Endothelial cell (in vitro differentiated cells): ENCODE measurements at regions not wholly inside any gene's neighbourhood (a gene's known extent, or its start where the extent isn't known, plus 50 kb on each side); places are given as distances from the start of the nearest gene placed in this dataset.

ENCODE experiments used
- DNase-seq: peaks from one replicate; pipeline ENCODE4 v3.0.0; 2021; ENCODE audit warnings: low spot score
- H3K27ac Mint-ChIP-seq: one replicate; pipeline ENCODE4 v1.8.0; 2021; ENCODE audit warnings: mixed read lengths, inconsistent platforms; ENCODE audit not compliant: unreplicated experiment
- H3K27me3 Mint-ChIP-seq: one replicate; pipeline ENCODE4 v1.8.0; 2021; ENCODE audit warnings: mild to moderate bottlenecking, moderate library complexity, mixed read lengths, inconsistent platforms; ENCODE audit not compliant: unreplicated experiment
- H3K36me3 Mint-ChIP-seq: one replicate; pipeline ENCODE4 v1.8.0; 2021; ENCODE audit warnings: mild to moderate bottlenecking, low read depth, mixed read lengths, inconsistent platforms; ENCODE audit not compliant: unreplicated experiment
- H3K4me1 Mint-ChIP-seq: one replicate; pipeline ENCODE4 v1.8.0; 2021; ENCODE audit warnings: mild to moderate bottlenecking, mixed read lengths, inconsistent platforms; ENCODE audit not compliant: unreplicated experiment
- H3K4me3 Mint-ChIP-seq: one replicate; pipeline ENCODE4 v1.8.0; 2021; ENCODE audit warnings: mild to moderate bottlenecking, mixed read lengths, inconsistent platforms; ENCODE audit not compliant: unreplicated experiment
- H3K9me3 Mint-ChIP-seq: one replicate; pipeline ENCODE4 v1.8.0; 2021; ENCODE audit warnings: mixed read lengths, inconsistent platforms; ENCODE audit not compliant: unreplicated experiment
- TF ChIP-seq, protein P1 (sequence below): fragments of 200-600 bp; sonication (generic); IDR thresholded peaks from one replicate; pipeline ENCODE4 v1.5.0; 2021; ENCODE audit warnings: antibody characterized with exemption; ENCODE audit not compliant: unreplicated experiment

DNA sequence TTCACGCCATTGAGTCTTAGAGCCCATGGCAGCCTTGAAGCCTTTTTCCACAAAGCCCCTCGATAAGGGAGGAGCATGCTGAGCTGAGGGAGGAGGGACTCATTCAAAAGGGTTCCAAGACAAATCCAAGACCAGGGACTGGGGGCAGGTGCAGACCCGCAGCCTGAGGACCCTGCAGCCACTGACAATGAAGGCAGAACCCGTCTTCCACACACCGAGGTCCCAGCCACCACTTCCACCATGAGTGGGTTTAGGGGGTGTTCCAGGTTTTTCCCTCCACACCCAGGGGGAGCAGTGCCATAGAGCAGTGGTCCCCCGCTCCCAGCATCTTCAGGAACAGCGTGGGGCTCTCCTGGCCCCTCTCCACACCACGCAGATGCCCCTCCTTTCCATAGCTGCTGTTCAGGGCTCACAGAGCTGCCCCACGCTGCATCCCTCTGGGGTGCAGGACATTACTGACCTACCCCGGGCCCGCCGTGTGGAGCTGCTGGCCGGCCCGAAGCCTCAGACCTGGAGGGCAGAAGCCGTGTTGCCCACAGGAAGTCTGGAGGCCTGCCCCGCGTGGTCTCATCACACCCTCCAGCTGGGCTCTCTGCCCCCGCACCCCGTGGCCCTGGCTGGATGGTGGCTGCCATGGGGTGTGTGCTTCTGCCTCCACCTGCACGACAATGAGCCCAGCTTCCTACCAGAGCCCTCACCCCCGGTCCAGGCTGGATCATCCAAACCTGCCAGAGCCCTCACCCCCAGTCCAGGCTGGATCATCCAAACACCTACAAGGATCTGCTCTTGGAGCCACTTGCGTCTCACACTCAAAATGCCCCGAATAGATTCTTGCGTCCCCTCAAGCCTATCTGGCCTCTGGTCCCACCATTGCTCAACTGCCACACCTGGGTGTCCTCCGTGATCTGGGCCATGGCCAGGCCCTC, 220.0 kb upstream of the TCERG1L start:
- no peak for DNase-seq
- Mint-ChIP-seq H3K27me3 (peaks cover 7% of the 10 kb centered on the region), H3K36me3 (peaks cover 4% of the 10 kb centered on the region), H3K9me3 (peaks cover 36% of the 10 kb centered on the region), H3K4me1 (no peaks in the 10 kb centered on the region), H3K27ac (no peak overlapping the region), H3K4me3 (no peak overlapping the region)
- TF ChIP-seq, protein P1, sequence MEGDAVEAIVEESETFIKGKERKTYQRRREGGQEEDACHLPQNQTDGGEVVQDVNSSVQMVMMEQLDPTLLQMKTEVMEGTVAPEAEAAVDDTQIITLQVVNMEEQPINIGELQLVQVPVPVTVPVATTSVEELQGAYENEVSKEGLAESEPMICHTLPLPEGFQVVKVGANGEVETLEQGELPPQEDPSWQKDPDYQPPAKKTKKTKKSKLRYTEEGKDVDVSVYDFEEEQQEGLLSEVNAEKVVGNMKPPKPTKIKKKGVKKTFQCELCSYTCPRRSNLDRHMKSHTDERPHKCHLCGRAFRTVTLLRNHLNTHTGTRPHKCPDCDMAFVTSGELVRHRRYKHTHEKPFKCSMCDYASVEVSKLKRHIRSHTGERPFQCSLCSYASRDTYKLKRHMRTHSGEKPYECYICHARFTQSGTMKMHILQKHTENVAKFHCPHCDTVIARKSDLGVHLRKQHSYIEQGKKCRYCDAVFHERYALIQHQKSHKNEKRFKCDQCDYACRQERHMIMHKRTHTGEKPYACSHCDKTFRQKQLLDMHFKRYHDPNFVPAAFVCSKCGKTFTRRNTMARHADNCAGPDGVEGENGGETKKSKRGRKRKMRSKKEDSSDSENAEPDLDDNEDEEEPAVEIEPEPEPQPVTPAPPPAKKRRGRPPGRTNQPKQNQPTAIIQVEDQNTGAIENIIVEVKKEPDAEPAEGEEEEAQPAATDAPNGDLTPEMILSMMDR = no peak

DNA sequence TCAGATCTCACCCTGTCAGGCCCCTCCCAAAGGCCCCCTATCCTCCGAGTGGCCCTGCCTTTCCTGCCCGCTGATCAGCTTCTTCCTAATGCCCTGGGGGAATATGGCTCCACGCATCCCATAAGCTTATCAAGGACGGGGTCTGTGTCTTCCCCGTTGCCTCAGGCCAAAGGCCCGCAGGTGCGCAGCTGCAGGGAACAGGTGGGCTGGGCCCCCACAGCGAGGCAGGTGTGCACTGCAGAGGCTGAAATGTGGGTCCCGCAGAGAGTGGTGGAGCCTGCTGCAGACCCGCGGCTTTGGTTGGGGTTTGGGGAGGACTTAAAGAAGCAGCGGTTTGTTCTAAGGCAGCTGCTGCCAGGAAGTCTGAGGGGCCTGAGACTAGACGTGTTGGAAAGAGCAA, 220.8 kb upstream of the TCERG1L start:
- peaks cover 4% of the 10 kb centered on the region for H3K36me3 Mint-ChIP-seq
- H3K27ac Mint-ChIP-seq = no peak overlapping the region
- no peaks in the 10 kb centered on the region for H3K4me1 Mint-ChIP-seq
- TF ChIP-seq, protein P1 = no peak
- H3K9me3 Mint-ChIP-seq = peaks cover 39% of the 10 kb centered on the region
- H3K4me3 Mint-ChIP-seq = no peak overlapping the region
- H3K27me3 Mint-ChIP-seq = peaks cover 7% of the 10 kb centered on the region
- DNase-seq = no peak

DNA sequence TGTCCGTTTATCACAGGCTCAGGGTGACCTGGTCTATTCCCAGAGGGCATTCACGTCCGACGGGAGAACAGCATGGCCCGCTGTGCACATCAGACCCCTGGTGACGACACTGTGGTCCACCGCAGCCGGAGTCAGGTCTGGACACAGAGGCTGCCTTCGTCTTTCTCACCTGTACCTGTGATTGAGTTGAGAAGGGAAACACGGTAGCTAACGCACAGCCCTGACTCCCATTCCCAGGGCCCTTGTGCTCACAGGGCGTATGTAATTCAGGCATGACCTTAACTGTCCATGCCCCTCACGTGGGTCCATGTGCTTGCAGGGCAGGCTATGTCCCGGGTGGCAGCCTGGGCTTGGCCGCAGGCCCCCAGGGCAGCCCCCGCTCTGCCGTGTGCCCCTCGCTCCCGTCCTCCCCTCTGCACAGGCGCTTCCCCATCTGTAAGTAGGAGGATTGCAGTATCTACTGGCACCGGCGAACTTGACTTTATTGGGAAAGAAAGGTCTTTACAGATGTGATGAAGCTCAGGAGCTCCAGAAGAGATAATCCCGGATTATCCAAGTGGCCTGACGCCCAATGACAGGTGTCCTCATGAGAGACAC, 221.3 kb upstream of the TCERG1L start:
- Mint-ChIP-seq H3K4me1 (no peaks in the 10 kb centered on the region), H3K27ac (no peak overlapping the region), H3K9me3 (peaks cover 40% of the 10 kb centered on the region), H3K27me3 (peaks cover 7% of the 10 kb centered on the region), H3K36me3 (peaks cover 4% of the 10 kb centered on the region), H3K4me3 (no peak overlapping the region)
- DNase-seq = no peak
- TF ChIP-seq, protein P1 = no peak

DNA sequence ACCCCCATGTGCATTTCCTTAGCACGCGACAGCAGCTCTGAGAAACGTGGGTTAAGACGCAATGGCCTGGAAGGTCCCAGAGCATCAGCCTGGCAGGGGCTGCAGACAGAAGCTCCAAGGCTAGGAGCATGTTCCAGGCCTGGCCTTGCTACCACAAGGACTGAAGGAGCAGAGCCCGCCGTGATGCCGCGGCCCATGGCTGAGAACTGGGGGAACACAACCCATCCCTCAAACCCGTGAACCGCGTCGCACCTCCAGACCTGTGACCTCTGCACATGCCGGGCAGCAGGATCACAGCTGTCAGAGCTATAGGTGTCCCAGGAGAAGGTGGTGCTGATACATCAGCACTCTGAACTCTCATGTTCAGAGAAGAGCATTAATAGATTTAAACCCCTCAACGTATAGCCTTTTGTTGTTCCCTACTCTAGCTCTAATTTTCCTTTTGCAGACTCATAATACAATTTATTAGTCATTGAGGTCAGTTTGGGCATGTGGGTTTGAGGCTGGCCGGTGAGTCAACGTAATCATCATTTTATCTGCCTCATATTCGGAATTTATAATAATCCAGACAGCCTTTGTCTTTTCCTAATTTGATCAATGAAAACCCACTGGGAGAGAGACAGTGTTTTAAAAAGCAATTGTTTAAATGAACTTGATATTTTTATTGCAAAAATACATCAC, 222.5 kb upstream of the TCERG1L start:
- no peak for DNase-seq
- peaks cover 9% of the 10 kb centered on the region for H3K27me3 Mint-ChIP-seq
- no peaks in the 10 kb centered on the region for H3K4me1 Mint-ChIP-seq
- H3K9me3 Mint-ChIP-seq = peaks cover 43% of the 10 kb centered on the region
- peaks cover 9% of the 10 kb centered on the region for H3K36me3 Mint-ChIP-seq
- H3K4me3 Mint-ChIP-seq = no peak overlapping the region
- no peak overlapping the region for H3K27ac Mint-ChIP-seq
- TF ChIP-seq, protein P1 = no peak
